ENCODE measurements at regions not wholly inside any gene's neighbourhood (a gene's known extent, or its start where the extent isn't known, plus 50 kb on each side); places are given as distances from the start of the nearest gene placed in this dataset.

DNA sequence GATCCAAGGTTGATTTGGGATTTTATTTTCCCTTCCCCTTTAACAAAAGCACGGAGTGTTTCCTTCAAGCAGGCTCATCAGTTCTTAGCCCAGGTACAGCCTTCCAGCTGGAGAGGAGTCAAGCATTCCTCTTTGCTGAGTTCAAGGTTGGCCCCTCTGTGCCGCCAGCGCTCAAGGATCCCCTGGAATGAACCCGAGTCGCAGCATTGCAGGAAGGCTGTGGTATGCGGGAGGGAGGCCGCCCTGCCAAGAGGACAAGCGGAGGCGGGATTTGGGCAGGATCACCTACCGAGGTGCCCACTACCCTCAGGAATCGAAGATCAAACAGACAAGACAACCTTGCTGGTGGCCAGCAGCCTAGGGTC lies 53.9 kb upstream of the NCOR2 start:
- Mint-ChIP-seq H3K27me3 (peaks cover 4% of the 10 kb centered on the region), H3K4me1 (no peaks in the 10 kb centered on the region), H3K36me3 (ENCODE audit: low read depth) (no peaks in the 10 kb centered on the region), H3K4me3 (no peak overlapping the region), H3K27ac (no peak overlapping the region), H3K9me3 (no peaks in the 10 kb centered on the region)
- no peak for ATAC-seq (replicated peaks)

DNA sequence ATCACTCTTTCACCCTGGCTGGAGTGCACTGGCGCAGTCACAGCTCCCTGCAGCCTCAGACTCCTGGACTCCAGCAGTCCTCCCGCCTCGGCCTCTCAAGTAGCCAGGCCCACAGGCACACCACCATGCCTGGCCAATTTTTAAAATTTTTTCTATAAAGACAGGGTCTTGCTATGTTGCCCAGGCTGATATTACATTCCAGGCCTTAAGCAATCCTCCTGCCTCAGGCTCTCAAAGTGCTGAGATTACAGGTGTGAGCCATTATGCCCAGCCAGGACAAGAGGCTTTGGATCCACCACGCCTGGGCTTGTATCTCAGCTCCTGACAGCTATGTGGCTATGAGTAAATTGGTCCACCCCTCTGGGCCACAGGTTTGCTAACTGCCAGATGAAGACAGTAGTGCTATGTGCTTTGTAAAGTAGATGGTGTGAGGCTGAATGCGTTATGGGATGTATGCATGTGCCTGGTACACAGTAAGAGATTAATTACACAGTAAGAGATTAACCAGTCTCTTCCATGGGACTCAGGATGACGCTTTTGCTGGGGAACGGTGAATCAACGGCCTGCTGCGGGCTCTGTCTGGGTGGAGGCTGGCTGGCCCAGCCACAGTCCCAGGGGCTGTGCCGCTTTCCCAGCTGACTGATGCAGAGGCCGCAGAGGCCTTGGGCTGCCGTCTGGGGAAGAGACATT lies 53.3 kb upstream of the NCOR2 start:
- ATAC-seq (replicated peaks): no peak
- no peaks in the 10 kb centered on the region for H3K4me1 Mint-ChIP-seq
- H3K4me3 Mint-ChIP-seq: no peak overlapping the region
- H3K9me3 Mint-ChIP-seq: no peaks in the 10 kb centered on the region
- no peaks in the 10 kb centered on the region for H3K36me3 Mint-ChIP-seq (ENCODE audit: low read depth)
- H3K27ac Mint-ChIP-seq: no peak overlapping the region
- peaks cover 4% of the 10 kb centered on the region for H3K27me3 Mint-ChIP-seq

DNA sequence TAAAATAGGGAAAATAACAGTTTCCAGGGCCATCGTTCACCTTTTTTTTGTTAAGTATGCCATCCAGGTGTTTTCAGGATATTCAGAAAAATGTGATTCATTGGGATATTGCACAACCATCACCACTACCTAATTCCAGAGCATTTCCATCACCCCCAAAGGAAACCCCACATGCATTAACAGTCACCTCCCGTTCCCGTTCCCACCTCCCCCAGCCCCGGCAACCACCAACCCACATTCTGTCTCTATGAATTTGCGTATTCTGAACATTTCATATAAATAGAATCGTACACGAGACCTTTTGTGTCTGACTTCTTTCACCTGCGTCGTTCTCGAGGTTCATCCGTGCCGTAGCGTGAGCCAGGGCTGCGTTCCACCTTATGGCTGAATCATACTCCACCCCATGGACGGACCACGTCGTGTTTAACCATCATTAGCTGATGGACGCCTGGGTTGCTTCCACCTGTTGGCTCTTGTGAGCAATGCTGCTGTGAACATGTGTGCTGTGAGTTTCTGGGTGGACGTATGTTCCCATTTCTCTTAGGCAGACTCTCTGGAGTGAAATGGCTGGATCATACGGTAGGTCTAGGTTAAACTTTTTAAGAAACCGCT lies 51.0 kb upstream of the NCOR2 start:
- Mint-ChIP-seq H3K36me3 (ENCODE audit: low read depth) (no peaks in the 10 kb centered on the region), H3K27ac (no peak overlapping the region), H3K27me3 (peaks cover 4% of the 10 kb centered on the region), H3K4me3 (no peak overlapping the region), H3K4me1 (no peaks in the 10 kb centered on the region), H3K9me3 (no peaks in the 10 kb centered on the region)
- no peak for ATAC-seq (replicated peaks)

DNA sequence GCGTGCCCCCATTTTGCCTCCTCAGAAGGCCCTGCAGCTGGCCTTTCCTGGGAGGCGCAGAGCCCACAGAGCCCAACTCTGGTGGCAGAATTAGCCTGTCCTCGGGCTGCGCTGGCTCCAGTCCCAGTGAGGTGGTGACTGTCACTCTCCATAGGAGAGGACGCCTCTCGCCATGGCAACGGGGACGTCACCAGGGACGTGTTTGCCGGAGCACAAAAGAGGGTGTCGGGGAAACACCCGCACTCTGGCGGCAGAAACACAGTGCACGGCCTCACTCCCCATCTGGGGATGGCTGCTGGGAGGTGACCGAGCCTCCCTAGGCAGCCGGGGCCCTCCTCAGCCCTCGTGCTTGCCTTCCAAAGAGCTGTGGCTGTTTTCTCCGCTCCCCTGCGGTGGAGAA lies 50.2 kb upstream of the NCOR2 start:
- Mint-ChIP-seq H3K4me1 (no peaks in the 10 kb centered on the region), H3K4me3 (no peak overlapping the region), H3K27me3 (peaks cover 4% of the 10 kb centered on the region), H3K27ac (no peak overlapping the region), H3K9me3 (no peaks in the 10 kb centered on the region), H3K36me3 (ENCODE audit: low read depth) (no peaks in the 10 kb centered on the region)
- no peak for ATAC-seq (replicated peaks)
